Lower leg skin (tissue), 4 donors: ENCODE measurements at regions not wholly inside any gene's neighbourhood (a gene's known extent, or its start where the extent isn't known, plus 50 kb on each side); places are given as distances from the start of the nearest gene placed in this dataset.

Experiments
- DNase-seq, 2 donors: peaks; one replicate each; pipeline ENCODE4 v3.0.0-alpha.2; 2019; ENCODE audit warnings: low spot score in 2 of 2
- H3K4me3 ChIP-seq: fragments of 200-600 bp; sonication (generic); 2 replicates; pipeline ENCODE4 v1.5.1; 2017; ENCODE audit warnings: mild to moderate bottlenecking, low read depth; ENCODE audit not compliant: poor library complexity, severe bottlenecking
- POLR2A ChIP-seq, 2 donors: fragments of 450-650 bp; IDR thresholded peaks; one replicate each; pipeline ENCODE4 v1.6.1; 2016 to 2017; ENCODE audit warnings: antibody characterized with exemption in 2 of 2, mild to moderate bottlenecking in 1 of 2, moderate library complexity in 1 of 2
- WGBS, 2 donors: methylation state at CpG; one replicate each; pipeline ENCODE4 v1.1.5; 2018; 5-methylcytosine and 5-hydroxymethylcytosine counted together
- intact Hi-C: fragments of 100-400 bp; cut with DNase I; formaldehyde crosslinking; loops from one replicate; pipeline ENCODE4 v1.15.0; 2023; ENCODE audit warnings: low total_unique reads
- TF ChIP-seq, protein P1 (sequence below), 3 donors: fragments of 450-650 bp; IDR thresholded peaks; one replicate each; pipeline ENCODE4 v1.5.1; 2016; ENCODE audit warnings: antibody characterized with exemption in 3 of 3, mild to moderate bottlenecking in 3 of 3, moderate library complexity in 2 of 3

- TF ChIP-seq, protein P1, sequence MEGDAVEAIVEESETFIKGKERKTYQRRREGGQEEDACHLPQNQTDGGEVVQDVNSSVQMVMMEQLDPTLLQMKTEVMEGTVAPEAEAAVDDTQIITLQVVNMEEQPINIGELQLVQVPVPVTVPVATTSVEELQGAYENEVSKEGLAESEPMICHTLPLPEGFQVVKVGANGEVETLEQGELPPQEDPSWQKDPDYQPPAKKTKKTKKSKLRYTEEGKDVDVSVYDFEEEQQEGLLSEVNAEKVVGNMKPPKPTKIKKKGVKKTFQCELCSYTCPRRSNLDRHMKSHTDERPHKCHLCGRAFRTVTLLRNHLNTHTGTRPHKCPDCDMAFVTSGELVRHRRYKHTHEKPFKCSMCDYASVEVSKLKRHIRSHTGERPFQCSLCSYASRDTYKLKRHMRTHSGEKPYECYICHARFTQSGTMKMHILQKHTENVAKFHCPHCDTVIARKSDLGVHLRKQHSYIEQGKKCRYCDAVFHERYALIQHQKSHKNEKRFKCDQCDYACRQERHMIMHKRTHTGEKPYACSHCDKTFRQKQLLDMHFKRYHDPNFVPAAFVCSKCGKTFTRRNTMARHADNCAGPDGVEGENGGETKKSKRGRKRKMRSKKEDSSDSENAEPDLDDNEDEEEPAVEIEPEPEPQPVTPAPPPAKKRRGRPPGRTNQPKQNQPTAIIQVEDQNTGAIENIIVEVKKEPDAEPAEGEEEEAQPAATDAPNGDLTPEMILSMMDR (IDR thresholded peaks at IDR 0.05), result no peak
- no peak for TF ChIP-seq POLR2A (IDR thresholded peaks at IDR 0.05)
- DNase-seq, result no peak
- intact Hi-C loops, result no loop called here
- no peak overlapping the region for H3K4me3 ChIP-seq
- 70 to 71% methylated on average over 9 of the region's 9 CpGs for WGBS, 2 donors
Measured at GRCh38 chr2:9057939-9058761, 54.7 kb upstream of the MBOAT2 start.

DNA sequence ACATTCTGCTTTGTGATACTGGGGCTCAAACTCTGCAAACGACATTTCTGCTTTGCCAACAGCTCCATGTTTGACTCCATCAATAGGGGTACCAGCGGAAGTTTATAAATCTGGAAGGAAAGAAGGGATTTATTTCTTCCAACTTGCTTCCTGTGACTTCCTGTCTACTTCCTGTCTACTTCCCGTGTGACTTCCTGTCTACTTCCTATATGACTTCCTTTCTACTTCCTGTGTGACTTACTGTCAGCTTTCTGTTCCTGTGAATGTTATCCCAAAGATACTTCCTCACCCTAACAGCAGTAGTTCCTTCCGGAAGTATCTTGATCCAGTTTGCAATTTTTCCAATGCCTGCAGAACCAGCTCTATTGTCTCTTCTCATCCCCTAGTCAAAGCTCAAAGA is 52.0 kb upstream of the MBOAT2 start:
- H3K4me3 ChIP-seq, result no peak overlapping the region
- TF ChIP-seq, protein P1 (IDR thresholded peaks at IDR 0.05), result no peak
- no peak for TF ChIP-seq POLR2A (IDR thresholded peaks at IDR 0.05)
- intact Hi-C loops, result no loop called here
- DNase-seq, result no peak
- WGBS, 2 donors, result 80 to 81% methylated on average over 4 of the region's 4 CpGs

GRCh38 chr2:9053534-9053931 is 50.0 kb upstream of the MBOAT2 start:
- no peak for TF ChIP-seq POLR2A (IDR thresholded peaks at IDR 0.05)
- TF ChIP-seq, protein P1 (IDR thresholded peaks at IDR 0.05), result no peak
- no peak overlapping the region for H3K4me3 ChIP-seq
- DNase-seq, result no peak
- intact Hi-C loops, result no loop called here
- WGBS, 2 donors, result 90 to 92% methylated on average over 2 of the region's 2 CpGs
